Hematopoietic multipotent progenitor cell treated with erythropoietin and hydrocortisone succinate and interleukin-3 and kit ligand, for 17 days (in vitro differentiated cells): ENCODE measurements at regions not wholly inside any gene's neighbourhood (a gene's known extent, or its start where the extent isn't known, plus 50 kb on each side); places are given as distances from the start of the nearest gene placed in this dataset.

Experiments used
- DNase-seq: peaks from one replicate; pipeline ENCODE4 v3.0.0-alpha.2; 2015; ENCODE audit warnings: low spot score

DNA sequence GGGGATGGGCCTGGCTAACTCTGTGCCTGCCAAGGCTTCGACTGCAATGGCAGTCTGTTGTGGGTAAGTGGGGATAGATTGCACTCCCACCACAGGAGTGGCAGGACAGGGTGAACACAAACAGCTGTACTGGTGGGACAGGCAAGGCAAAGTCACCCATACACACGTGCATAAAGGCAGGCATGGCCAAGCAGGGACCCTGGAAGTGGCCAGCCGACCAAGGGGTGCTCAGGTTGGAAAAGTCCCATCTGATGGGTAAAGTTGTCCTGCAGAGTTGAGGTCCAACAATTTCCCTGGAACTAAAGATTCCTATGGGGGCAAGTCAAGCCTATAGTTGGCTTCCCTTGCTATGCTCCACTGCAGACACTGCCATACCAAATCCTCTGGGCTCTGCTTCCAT is 1961.9 kb upstream of the ADGRL3 start:
- DNase-seq, result no peak

DNA sequence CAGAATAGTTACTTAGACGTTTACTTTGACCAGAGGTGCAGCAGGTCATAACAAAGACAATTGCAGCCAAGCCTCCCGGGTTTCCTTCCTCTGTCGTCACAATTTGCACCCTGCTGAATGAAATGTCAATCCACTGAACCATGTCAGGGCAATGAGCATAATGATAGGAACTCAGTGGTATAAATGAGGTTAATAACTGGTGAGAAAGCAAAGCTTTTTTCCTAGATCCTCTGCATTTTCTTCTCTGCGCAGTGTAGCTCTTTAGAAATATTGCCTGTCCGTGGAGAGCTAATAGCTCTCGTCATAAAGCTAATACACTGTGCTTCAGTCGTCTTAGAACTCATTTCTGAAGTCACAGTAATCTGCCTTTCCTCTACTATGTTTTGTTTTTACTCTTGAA is 1960.1 kb upstream of the ADGRL3 start:
- no peak for DNase-seq

- DNase-seq, result no peak
Observed at GRCh38 chr4:59243038-59243437, 1957.1 kb upstream of the ADGRL3 start.

GRCh38 chr4:59247032-59247431 is 1953.1 kb upstream of the ADGRL3 start:
- DNase-seq, result no peak

DNA sequence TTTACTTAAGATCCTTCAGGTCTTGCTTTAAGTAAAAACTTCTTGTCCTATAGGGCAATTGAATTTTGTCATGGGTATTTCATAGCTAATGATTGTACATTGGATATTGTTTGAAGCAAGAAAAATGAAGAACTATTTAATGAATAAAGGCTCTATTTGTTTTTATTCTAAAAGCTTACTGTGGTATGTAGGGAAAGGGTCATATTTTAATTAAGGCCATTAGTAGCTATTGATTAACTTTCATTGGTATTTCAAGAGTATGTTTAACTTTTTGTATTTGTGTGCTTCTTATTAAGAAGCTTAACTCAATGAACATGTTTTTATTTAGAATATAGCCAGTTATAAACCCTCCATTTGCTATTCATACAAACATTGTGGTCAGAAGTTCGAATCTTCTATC is 1951.8 kb upstream of the ADGRL3 start:
- no peak for DNase-seq

GRCh38 chr4:59249110-59249509 is 1951.0 kb upstream of the ADGRL3 start:
- no peak for DNase-seq

DNA sequence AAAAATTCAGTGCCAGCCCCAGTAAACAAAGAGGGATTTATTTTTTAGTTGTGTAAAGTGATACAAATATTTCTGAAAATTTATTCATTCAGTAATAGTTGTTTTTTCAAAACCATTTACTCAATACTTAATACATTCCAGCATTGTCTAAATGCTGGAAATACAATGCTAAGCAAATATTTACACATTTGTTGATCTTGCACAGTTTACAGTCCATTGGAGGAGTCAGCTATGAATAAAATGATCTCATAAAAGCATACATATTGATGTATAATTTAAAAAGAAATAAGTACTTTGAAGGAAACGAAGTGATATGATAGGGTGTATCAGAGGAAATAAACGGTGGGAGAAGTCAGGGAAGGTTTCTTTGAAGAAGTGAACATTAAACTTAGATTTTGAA is 1942.1 kb upstream of the ADGRL3 start:
- no peak for DNase-seq

GRCh38 chr4:59307609-59308008 is 1892.5 kb upstream of the ADGRL3 start:
- no peak for DNase-seq

DNA sequence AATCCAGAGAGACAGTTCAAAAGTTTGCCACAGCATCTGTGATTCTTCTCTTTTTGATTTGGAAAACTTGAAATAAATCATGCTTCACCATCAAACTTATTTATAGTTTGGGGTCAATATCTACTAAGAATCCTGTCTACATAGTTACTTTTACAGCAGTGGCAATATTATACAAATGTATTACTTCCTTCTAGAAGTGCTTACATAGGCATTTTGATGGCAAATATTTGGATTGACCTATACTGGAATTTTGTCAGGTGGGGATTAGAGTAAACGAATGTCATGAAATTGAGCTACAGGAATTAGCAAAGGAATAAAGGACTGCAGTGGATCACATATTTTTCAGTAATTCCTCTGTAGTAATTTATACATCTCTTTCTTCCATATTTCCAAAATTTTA is 1885.5 kb upstream of the ADGRL3 start:
- no peak for DNase-seq

- DNase-seq, result no peak
Observed at GRCh38 chr4:59339631-59340030, 1860.5 kb upstream of the ADGRL3 start.

DNA sequence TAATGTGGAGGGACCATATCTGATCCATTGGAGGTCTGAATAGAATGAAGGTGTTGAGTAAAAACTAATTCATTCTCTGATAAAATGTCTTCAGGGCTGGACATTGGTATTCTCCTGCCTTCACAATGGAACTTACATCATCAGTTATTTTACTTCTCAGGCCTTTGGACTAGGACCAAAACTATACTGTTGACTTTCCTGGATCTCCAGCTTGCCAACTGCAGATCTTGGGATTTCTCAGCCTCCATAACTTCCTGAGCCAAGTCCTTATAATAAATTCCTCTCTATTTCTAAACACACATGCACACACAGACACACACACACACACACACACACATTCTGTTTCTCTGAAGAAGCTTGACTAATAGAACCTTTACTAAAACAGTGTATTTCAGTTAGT is 1858.6 kb upstream of the ADGRL3 start:
- DNase-seq, result no peak

- DNase-seq, result no peak
Observed at GRCh38 chr4:59348949-59349348, 1851.2 kb upstream of the ADGRL3 start.

GRCh38 chr4:59369229-59369628 is 1830.9 kb upstream of the ADGRL3 start:
- DNase-seq, result no peak

GRCh38 chr4:59374416-59374815 is 1825.7 kb upstream of the ADGRL3 start:
- DNase-seq, result no peak

DNA sequence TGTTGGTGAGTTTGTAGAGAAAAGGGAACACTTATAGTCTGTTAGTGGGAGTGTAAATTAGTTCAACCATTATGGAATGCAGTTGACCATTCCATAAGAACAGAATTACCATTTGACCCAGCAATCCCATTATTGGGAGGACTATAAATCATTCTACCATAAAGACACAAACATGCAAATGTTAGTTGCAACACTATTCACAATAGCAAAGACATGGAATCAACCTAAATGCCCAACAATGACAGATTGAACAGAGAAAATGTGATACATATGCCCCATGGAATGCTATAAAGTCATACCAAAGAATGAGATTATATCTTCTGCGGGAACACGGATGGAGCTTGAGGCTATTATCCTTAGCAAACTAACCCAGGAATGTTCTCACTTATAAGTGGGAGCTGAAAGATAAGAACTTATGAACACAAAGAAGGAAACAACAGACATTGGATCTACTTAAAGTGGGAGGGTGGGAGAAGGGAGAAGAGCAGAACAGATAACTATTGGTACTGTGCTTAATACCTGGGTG is 1819.2 kb upstream of the ADGRL3 start:
- no peak for DNase-seq

GRCh38 chr4:59381591-59381990 is 1818.5 kb upstream of the ADGRL3 start:
- DNase-seq, result no peak

DNA sequence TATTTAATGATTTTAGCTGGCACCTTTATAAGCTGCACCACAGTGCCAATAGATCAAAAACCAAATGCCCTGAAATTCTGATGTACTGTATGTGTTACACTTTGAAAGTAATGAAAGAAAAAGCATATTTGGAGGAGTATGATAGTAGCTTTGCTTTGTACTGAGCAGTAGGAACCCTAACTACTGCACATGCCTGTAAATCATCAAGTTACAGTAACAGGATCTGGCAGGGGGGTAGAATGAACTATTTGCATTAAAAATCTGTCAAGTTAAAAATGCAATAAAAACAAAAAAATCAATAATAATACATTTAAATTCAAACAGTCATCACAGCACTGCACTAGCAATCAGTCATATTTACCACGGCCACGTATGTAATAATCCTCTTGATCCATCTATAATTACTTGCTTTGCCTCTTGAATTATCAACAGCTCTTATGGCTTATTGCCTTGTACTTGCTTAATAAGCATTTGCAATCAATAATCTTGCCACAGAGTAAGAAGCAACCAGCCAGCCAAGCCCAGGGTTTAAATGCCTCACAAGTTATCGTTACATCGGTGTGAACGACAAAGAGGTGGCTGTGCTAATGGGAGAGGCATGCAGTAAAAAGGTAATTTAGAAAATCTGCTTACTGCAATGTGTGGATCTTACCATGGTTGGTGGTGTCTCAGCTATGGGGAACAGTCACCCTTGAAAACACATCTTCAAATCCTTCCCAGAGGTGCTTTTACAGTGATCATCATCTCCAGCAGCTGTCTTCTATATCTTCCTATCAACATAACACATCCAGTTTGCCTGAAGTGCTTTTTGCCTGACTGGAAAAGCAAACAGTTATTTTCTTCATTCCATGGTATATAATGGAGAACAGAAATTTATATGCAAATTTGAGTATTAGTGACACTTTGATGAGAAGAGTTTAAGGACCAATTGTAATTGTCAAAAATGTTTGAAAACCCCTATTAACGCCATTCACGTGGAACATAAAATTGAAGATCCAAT is 1812.1 kb upstream of the ADGRL3 start:
- no peak for DNase-seq

DNA sequence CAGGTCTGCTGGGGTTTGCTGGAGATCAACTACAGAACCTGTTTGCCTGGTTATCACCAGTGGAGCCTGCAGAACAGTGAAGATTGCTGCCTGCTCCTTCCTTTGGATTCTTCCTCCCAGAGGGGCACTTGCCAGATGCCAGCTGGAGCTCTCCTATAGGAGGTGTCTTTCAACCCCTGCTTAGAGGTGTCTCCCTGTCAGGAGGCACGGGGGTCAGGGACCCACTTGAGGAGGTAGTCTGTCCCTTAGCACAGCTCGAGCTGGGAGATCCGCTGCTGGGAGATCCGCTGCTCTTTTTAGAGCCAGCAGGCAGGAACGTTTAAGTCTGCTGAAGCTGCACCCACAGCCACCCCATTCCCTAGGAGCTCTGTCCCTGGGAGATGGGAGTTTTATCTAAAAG is 1806.3 kb upstream of the ADGRL3 start:
- DNase-seq, result no peak

DNA sequence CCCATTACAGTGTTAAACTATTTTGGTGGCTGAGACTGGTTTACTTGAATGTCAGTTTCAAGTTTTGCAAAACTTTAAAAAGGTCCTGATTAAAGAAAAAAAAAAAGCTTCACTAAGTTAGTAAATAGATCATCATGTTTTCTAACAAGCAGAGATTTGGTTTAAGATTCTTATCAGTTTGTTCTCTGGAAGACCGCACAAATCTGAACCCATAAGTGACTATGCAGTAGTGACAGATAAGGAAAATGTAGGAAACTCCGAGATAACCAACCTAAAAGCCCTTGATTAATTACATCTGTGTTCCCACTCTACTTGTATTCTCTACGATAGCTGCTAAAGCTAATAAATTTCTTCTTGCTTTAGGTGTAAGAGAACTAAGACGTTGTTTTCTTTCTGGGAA is 1799.8 kb upstream of the ADGRL3 start:
- no peak for DNase-seq

- DNase-seq, result no peak
Observed at GRCh38 chr4:59409647-59410046, 1790.5 kb upstream of the ADGRL3 start.

DNA sequence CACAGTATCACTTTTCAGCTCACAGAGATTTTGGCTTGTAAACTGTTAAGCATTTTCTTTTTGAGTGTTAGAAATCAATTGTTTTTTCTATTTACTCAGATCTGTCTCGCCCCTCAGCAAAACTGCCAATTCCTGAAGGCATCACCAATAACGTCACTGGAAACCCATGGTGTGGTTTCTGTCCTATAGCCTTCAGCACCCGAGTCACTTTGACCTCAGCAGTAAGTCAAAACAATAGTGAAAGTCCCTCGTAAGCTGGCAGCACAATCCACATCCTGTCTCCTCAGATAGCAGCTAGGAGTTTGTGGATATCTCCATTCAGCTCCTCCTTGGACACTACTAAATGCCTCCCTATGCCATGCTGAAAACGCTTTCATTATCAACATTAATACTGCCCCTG is 1787.4 kb upstream of the ADGRL3 start:
- no peak for DNase-seq

- no peak for DNase-seq
Observed at GRCh38 chr4:59455751-59456150, 1744.4 kb upstream of the ADGRL3 start.

DNA sequence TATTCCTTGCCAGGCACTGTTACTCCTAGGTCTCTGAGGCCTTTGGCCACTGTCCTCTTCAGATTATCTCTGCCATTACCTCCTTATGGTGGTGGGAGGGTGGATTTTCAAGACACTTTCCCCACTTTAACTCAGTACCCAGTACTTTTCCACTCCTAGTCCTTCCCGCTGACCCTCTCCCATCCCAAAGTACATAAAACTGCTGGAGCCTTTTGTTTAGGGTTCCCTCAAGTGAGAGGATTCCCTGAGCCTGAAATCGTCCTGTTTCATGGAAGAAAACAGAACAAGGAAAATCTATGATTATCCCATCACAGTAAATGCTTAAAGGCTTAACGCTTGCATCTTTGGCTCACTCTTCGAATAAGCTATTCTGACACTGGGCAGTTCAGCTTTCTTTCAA is 1742.5 kb upstream of the ADGRL3 start:
- DNase-seq, result no peak

- no peak for DNase-seq
Observed at GRCh38 chr4:59484944-59485343, 1715.2 kb upstream of the ADGRL3 start.
